Activated T-cell treated with anti-CD3 and anti-CD28 coated beads, Interleukin-2, amount 50 U/mL, for 4 hours (primary cell): ENCODE measurements at regions not wholly inside any gene's neighbourhood (a gene's known extent, or its start where the extent isn't known, plus 50 kb on each side); places are given as distances from the start of the nearest gene placed in this dataset.
A peak's percentile ranks its signal among the peaks of the same experiment; 100 is the strongest.

Experiments
- ATAC-seq, 2 donors: fragments of 200-7000 bp; cut with Tn5 transposase; one replicate each; pipeline ENCODE4 v1.10.0; 2021
- DNase-seq: peaks from one replicate; pipeline ENCODE4 v3.0.0-alpha.2; 2020
- H3K27me3 Mint-ChIP-seq: one replicate; pipeline ENCODE4 v1.8.0; 2021; ENCODE audit warnings: low read depth, mixed read lengths
- H3K36me3 Mint-ChIP-seq: one replicate; pipeline ENCODE4 v1.8.0; 2022; ENCODE audit warnings: mixed read lengths; ENCODE audit not compliant: insufficient read depth
- H3K4me1 Mint-ChIP-seq: one replicate; pipeline ENCODE4 v1.8.0; 2021; ENCODE audit warnings: low read depth, mixed read lengths
- H3K4me3 Mint-ChIP-seq: one replicate; pipeline ENCODE4 v1.8.0; 2021; ENCODE audit warnings: mild to moderate bottlenecking, moderate library complexity, mixed read lengths
- H3K9me3 Mint-ChIP-seq: one replicate; pipeline ENCODE4 v1.8.0; 2021; ENCODE audit warnings: mixed read lengths

DNA sequence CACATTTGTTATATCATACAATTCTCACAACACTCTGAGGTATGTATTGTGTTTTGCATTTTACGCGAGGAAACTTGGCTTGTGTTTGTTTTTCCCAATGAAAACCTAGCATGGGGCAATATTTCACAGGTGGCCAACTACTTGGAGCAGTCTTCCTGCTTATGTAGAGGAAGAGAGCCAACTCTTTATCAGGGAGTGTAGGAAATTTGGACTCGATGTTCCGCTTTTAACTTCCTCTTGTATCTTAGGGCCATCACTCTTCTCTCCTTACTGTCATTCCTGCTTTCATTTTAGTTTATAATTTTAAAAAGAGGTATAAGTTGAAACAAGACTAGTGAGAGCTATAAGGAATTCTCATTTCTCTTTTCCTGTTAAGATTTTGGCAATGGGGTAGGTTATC lies 107.7 kb upstream of the RPS6KA3 start:
- no peak for ATAC-seq
- no peak overlapping the region for H3K4me3 Mint-ChIP-seq
- no peaks in the 10 kb centered on the region for H3K36me3 Mint-ChIP-seq
- H3K4me1 Mint-ChIP-seq: peaks cover 20% of the 10 kb centered on the region
- DNase-seq: no peak
- no peaks in the 10 kb centered on the region for H3K9me3 Mint-ChIP-seq
- no peaks in the 10 kb centered on the region for H3K27me3 Mint-ChIP-seq

DNA sequence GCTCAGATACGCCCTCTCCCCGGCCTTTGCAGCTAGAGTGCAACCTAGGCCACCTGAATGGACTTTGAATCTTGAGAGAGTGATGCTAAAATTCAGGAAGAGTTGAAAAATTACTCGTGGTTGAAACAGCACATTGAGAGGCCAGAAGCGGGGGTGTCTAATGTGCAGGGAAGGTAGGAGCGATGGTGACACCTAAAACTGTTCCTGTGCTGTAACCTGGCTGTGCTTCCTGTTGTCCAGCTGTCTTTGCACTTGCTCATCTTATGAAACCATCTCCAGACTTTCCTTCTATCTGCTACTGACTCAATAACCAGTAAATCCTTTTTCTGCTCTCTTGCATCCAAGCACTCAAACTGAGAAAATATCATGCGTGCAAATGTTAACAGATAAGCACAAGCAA lies 106.4 kb upstream of the RPS6KA3 start:
- ATAC-seq: no peak
- H3K9me3 Mint-ChIP-seq: no peaks in the 10 kb centered on the region
- DNase-seq: no peak
- no peak overlapping the region for H3K4me3 Mint-ChIP-seq
- H3K27me3 Mint-ChIP-seq: no peaks in the 10 kb centered on the region
- H3K4me1 Mint-ChIP-seq: peaks cover 15% of the 10 kb centered on the region
- no peaks in the 10 kb centered on the region for H3K36me3 Mint-ChIP-seq

DNA sequence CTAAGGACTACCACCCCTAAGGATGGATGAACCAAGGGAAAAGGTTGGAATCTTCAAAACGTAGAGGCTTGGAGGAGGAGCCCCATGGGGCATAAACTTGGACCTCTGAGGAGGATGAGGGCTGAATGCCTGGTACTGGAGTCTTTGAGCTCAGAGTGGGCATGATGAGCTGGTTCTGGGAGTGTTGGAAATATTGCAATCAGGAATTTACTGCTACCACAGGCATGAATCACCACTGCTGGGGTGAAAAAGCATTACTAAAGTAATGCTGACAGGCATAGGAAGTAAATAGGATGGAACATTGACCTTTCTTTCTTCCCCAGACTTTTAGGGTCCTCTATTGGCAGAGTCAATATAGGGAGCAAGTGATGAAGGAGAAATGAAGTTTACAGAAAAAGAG lies 105.8 kb upstream of the RPS6KA3 start:
- no peaks in the 10 kb centered on the region for H3K9me3 Mint-ChIP-seq
- H3K4me1 Mint-ChIP-seq: peaks cover 13% of the 10 kb centered on the region
- ATAC-seq (no peak), DNase-seq (no peak)
- no peaks in the 10 kb centered on the region for H3K27me3 Mint-ChIP-seq
- no peaks in the 10 kb centered on the region for H3K36me3 Mint-ChIP-seq
- no peak overlapping the region for H3K4me3 Mint-ChIP-seq

DNA sequence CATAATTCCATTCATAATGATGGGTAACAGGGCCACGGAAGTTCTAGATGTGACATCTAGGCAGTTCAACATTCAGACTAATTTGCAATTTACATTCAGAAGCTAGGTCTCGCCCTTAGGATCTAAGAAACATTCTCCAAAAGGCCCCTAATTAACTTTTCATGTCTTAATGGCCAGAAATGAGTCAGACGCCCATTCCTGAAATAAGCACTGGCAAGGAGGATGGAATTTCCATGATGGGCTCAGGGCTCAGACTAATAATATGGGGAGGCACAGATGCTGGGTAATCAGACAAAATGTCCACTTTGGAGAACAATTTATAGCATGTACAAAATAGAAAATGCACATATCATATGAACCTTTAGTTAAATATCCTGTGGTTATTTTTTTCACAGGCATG lies 102.8 kb upstream of the RPS6KA3 start:
- DNase-seq (no peak), ATAC-seq (no peak)
- no peak overlapping the region for H3K4me3 Mint-ChIP-seq
- H3K9me3 Mint-ChIP-seq: no peaks in the 10 kb centered on the region
- H3K4me1 Mint-ChIP-seq: peaks cover 5% of the 10 kb centered on the region
- H3K27me3 Mint-ChIP-seq: no peaks in the 10 kb centered on the region
- no peaks in the 10 kb centered on the region for H3K36me3 Mint-ChIP-seq

DNA sequence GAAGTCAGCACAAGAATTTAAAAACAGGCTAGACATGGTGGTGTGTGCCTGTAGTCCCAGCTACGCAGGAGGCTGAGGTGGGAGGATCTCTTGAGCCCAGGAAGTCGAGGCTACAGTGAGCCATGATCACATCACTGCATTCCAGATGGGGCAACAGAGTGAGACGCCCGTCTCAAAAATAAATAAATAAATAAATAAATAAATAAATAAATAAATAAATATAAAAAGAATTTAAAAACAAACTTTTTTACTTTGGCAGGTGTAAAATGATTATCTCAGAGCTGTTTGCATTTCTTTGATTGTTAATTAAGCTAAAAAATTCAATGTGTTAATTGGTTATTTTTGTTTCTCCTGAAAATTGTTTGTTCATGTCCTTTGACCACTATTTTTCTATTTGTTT lies 97.5 kb upstream of the RPS6KA3 start:
- no peaks in the 10 kb centered on the region for H3K27me3 Mint-ChIP-seq
- ATAC-seq: no peak
- H3K9me3 Mint-ChIP-seq: no peaks in the 10 kb centered on the region
- no peak overlapping the region for H3K4me3 Mint-ChIP-seq
- no peaks in the 10 kb centered on the region for H3K4me1 Mint-ChIP-seq
- no peaks in the 10 kb centered on the region for H3K36me3 Mint-ChIP-seq
- no peak for DNase-seq

DNA sequence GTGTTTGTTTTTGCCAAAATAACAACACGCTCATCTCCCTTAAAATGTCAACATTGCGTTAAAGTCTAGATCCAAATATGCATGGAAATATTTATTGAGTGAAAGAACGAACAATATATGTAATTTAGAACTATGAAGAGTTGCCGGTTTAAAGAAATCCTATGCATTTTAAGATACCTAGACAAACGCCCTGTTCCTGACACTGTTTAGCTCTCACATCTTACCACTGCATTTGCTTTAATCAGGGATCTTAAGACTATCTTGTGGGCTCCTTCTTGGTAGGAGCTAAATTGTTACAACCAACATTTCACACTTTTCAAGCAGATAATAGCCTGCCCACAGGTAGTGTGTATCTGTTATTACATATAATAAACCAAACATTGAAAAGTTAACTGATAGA lies 96.6 kb upstream of the RPS6KA3 start:
- no peak overlapping the region for H3K4me3 Mint-ChIP-seq
- no peak for DNase-seq
- H3K36me3 Mint-ChIP-seq: no peaks in the 10 kb centered on the region
- H3K27me3 Mint-ChIP-seq: no peaks in the 10 kb centered on the region
- no peaks in the 10 kb centered on the region for H3K4me1 Mint-ChIP-seq
- no peaks in the 10 kb centered on the region for H3K9me3 Mint-ChIP-seq
- no peak for ATAC-seq

DNA sequence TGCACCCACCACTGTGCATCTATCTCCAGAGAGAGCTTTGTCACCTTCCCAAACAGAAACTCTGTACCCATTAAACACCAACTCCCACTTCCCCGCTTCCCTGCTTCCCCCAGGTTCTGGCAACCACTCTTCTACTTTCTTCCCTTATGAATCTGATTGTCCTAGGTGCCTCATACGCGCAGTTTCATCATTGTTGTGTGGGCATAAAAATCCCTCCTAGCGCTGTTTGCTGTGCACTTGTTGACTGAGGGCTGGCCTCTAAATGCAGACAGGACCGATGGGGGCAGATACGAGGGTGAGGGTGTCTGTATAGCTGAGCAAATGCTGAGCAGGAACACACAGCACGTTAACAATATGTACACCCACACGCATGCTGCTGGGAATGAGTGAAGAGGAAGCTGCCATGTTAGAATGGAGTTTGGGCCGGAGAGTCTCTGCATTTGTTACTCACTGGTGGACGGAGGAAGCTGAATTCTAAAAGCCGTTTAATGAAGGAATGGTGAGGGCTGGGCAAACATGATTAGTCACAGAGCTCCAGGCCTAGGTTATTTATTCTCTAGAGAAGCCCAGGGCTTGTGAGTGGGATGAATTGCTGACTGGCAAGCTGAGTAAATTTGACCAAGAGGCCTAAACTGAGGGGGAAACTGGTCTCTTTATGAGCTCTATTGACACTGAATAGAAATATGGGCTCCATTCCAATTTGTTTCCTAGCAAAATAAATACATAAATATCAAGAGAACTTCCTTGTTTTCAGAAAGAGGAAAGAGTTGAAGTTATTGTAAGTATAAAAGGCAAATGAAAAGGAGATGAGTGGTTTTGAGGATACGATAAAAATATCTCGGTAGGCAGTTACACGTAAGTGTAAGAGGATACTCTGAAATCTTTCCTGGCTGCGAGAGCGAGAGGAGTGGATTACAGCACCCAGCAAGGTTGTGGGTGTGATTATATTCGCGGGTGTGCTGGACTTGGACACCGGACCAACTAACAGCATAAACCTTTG lies 95.9 kb upstream of the RPS6KA3 start:
- ATAC-seq (no peak), DNase-seq (no peak)
- no peak overlapping the region for H3K4me3 Mint-ChIP-seq
- no peaks in the 10 kb centered on the region for H3K36me3 Mint-ChIP-seq
- no peaks in the 10 kb centered on the region for H3K9me3 Mint-ChIP-seq
- no peaks in the 10 kb centered on the region for H3K27me3 Mint-ChIP-seq
- no peaks in the 10 kb centered on the region for H3K4me1 Mint-ChIP-seq

DNA sequence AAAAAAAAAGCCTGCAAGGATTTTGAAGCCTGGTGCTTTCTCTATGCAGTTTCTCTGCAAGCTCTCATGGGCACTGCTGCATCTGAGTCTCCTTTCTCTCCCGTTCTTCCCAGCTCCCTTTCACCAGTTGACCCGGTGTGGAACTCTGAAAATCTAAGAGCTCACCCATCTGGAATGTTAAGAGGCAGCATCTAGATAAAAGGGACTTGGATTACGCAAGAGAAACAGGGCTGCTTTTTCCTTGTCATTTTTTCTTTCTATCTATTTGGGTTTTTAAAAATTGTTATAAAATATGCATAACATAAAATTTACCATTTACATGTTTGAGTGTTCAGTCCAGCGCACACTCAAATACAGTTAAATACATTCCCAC lies 95.2 kb upstream of the RPS6KA3 start:
- no peak for ATAC-seq
- H3K36me3 Mint-ChIP-seq: no peaks in the 10 kb centered on the region
- no peak for DNase-seq
- no peaks in the 10 kb centered on the region for H3K27me3 Mint-ChIP-seq
- H3K9me3 Mint-ChIP-seq: no peaks in the 10 kb centered on the region
- no peak overlapping the region for H3K4me3 Mint-ChIP-seq
- H3K4me1 Mint-ChIP-seq: no peaks in the 10 kb centered on the region

DNA sequence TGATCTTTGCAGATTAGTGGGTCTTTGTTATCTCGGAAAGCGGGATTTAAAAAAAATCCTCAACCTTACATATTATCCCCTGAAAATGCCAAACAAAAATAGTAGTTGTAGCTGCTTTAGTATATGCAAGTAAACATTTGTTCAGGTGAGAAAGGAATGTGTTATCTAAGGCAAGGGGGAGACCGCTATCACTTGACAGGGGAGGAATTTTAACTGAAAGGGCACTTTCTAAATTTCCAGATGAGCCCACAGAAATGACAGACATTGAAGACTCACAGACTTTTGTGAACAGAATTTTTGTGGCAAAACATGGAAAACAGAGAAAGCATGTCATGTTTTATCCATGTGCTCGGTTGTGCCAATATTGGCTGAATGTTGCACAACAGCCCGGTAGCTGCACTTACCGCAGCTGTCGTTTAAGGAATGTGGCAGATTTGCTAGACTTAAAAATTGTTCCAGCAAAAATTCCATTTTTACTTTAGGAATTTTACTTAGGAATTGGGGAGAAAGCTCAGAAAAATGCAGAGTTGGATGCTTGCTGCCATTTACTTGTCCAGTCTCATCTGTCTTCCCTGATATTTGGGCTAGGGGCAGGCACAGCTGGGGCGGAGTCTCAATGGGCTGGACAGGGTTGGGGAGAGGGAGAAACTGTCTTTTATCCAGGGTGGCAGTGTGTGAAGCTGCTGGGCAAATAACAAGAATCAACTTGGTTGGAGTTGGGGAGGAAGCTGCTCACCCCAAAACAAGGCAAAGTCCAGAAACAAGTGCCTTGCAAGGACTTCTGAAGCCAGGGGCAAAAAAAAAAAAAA lies 94.6 kb upstream of the RPS6KA3 start:
- H3K27me3 Mint-ChIP-seq: no peaks in the 10 kb centered on the region

DNA sequence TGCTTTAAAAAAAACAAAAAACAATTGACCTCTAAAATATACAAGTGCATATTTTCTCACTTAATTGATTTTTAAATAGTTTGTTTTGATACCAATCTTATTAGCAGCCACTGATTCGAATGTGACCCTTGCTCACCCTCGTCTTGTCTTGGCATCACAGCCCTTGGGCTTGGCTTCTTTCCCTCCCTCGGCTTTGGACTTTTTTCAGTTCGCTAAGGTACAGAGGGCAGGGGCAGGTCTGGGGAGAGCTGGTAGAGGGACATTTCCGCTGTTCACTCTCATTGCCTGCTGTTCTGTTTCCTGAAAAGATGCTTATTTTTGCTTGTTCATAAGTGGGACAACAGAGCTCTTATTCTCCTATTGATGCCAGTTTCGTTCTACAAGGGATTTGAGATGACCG lies 88.5 kb upstream of the RPS6KA3 start:
- Mint-ChIP-seq H3K9me3 (no peaks in the 10 kb centered on the region), H3K36me3 (no peaks in the 10 kb centered on the region), H3K4me1 (peaks cover 14% of the 10 kb centered on the region), H3K27me3 (no peaks in the 10 kb centered on the region), H3K4me3 (no peak overlapping the region)
- DNase-seq (no peak), ATAC-seq (no peak)

More for the DNA sequence above, 94.6 kb upstream of the RPS6KA3 start:
- H3K9me3 Mint-ChIP-seq: no peaks in the 10 kb centered on the region
- DNase-seq (no peak), ATAC-seq (no peak)
- H3K4me1 Mint-ChIP-seq: no peaks in the 10 kb centered on the region
- H3K36me3 Mint-ChIP-seq: no peaks in the 10 kb centered on the region
- H3K4me3 Mint-ChIP-seq: no peak overlapping the region

DNA sequence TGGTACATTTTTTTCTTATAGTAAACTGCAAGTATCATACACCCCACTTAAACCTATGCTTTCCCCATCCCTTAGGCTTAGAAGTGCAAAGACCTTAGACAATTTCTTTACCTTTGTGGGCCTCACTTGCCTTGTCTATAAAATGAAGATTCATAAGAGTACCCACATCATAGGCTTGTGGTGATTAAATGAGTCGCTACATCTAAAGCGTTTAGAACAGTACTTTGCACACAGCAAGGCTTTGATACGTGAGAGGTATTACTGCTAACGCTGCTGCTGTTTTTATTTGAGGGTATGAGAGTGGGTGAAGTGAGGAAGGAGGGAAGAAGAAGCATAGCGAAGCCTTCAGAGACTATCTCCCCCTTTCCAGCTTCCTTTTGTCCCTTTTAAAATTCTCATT lies 87.8 kb upstream of the RPS6KA3 start:
- Mint-ChIP-seq H3K9me3 (no peaks in the 10 kb centered on the region), H3K36me3 (no peaks in the 10 kb centered on the region), H3K4me3 (no peak overlapping the region), H3K4me1 (peaks cover 14% of the 10 kb centered on the region), H3K27me3 (no peaks in the 10 kb centered on the region)
- DNase-seq (no peak), ATAC-seq (peak; percentile 75 to 87)

DNA sequence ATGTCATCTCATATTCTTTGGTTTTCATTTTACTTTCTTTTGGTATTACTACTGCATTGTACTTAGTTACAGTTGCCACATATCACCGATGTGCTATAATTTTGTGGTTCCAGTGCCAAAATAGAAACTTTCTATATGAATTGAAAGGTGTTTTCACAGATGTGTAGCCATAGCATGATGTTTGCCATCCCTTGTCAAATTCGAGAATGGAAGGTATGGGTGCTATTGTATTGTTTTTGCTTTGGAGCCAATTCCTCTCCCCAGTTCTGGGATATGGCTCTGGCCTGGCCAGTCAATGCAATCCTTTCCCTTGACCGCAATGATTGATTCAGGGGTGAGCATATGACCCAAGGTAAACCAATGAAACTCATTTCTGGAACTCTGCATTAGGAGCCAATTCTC lies 86.2 kb upstream of the RPS6KA3 start:
- Mint-ChIP-seq H3K27me3 (no peaks in the 10 kb centered on the region), H3K4me1 (peaks cover 14% of the 10 kb centered on the region), H3K4me3 (no peak overlapping the region), H3K36me3 (no peaks in the 10 kb centered on the region), H3K9me3 (no peaks in the 10 kb centered on the region)
- no peak for DNase-seq
- ATAC-seq: peak; percentile 64 to 69

DNA sequence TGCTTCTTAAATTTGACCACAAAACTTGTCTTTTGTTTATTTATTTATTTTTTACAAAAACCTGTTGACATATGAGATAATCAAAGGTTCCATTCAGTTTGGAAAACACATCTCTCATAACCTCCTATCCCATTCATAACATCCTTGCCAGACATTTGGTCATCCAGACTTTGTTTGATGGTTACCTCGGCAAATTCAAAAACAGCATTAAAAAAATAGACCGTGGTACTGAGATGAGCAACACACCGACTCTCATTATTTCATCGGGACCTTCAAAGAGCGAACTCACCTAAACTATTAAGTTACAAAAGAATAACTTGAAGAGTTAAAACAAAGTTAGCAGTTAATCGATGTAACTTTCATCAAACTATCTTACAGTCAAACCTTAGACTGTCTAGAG lies 85.8 kb upstream of the RPS6KA3 start:
- Mint-ChIP-seq H3K27me3 (no peaks in the 10 kb centered on the region), H3K4me3 (no peak overlapping the region), H3K9me3 (no peaks in the 10 kb centered on the region), H3K36me3 (no peaks in the 10 kb centered on the region), H3K4me1 (peaks cover 14% of the 10 kb centered on the region)
- peak; percentile 20 to 44 for ATAC-seq
- DNase-seq: no peak

DNA sequence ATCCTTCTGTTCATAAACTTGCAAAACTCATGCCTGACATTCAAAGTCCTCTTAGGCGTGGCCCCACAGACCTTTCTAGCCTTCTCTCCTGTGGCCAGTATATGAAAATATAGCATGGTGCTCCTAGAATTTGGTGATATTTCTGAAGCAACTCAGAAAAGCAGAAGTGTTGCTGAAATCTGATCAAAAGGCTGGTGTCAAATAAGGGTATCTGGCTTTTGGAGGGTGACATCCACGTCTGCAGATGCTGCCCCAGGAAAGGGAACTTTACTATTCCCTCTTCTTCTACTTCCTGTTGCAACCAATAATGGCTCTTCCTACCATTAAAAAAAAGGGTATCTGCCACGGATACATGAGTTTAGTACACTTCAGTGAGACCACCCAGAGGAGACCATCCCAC lies 83.9 kb upstream of the RPS6KA3 start:
- no peak for ATAC-seq
- Mint-ChIP-seq H3K36me3 (no peaks in the 10 kb centered on the region), H3K27me3 (no peaks in the 10 kb centered on the region), H3K4me1 (peaks cover 14% of the 10 kb centered on the region), H3K4me3 (no peak overlapping the region), H3K9me3 (no peaks in the 10 kb centered on the region)
- no peak for DNase-seq

DNA sequence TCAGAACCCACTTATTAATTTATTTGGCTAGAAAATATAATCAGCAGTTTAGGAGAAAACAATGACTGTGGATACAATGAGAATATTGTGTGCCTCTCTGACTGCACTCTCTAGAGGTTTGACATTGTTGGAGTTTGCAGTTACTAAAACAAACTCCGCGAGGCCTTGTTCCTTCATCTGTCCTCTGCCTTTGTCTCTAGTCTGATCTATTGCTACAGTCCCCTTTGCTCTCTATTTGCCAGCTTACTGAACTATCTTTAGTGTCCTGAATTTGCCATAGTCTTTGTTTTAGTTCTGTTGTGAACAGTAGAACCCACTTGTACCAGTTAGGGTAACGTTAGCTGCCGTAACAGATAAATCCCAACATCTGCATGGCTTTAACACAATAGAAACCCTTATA lies 81.4 kb upstream of the RPS6KA3 start:
- Mint-ChIP-seq H3K9me3 (peaks cover 6% of the 10 kb centered on the region), H3K36me3 (no peaks in the 10 kb centered on the region), H3K27me3 (no peaks in the 10 kb centered on the region), H3K4me1 (peaks cover 3% of the 10 kb centered on the region), H3K4me3 (no peak overlapping the region)
- ATAC-seq (no peak), DNase-seq (no peak)
